ENCODE measurements at regions not wholly inside any gene's neighbourhood (a gene's known extent, or its start where the extent isn't known, plus 50 kb on each side); places are given as distances from the start of the nearest gene placed in this dataset.

DNA sequence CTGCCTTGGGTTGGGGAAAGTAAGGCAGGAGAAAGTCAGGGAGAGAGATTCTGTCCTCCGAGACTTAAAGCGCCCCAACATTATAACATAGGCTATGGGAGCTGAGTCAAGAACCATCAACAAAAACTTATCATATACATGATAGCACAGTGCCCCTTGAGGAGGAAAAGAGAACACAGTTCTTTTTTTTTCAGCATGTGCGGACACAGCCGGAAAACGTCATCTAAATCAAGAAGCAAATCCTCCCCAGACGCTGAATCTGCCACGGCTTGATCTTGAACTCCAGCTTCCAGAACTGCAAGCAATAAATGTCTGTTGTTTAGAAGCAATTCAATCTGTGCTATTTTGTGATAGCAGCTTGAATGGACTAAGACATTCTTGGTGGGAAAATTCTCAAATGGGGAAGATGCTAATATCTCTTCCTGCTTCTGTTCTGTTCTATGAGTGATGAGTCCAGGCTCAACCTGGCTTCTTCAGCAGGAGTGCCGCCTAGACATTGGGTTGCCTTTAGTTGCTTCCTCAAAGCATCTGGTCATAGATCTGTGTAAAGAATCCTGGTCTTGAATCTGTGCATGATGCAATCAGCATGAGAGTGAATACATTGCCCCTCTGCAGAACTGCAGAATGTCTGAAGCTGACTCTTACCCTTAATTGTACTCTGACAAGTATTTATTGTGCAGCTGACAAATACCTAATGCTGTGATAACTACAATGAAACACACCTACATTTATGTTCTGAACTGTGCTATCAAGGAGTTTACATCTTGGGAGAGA lies 549.8 kb upstream of the PRKX start:
- no peaks in the 10 kb centered on the region for H3K27me3 ChIP-seq
- 33 to 41% methylated on average over 8 of the region's 8 CpGs for WGBS, 2 donors
- no peak for ATAC-seq
- H3K4me1 ChIP-seq, result no peaks in the 10 kb centered on the region
- intact Hi-C loops (cut with DNase I), result no loop called here
- no peaks in the 10 kb centered on the region for H3K9me3 ChIP-seq
- TF ChIP-seq, protein P1, sequence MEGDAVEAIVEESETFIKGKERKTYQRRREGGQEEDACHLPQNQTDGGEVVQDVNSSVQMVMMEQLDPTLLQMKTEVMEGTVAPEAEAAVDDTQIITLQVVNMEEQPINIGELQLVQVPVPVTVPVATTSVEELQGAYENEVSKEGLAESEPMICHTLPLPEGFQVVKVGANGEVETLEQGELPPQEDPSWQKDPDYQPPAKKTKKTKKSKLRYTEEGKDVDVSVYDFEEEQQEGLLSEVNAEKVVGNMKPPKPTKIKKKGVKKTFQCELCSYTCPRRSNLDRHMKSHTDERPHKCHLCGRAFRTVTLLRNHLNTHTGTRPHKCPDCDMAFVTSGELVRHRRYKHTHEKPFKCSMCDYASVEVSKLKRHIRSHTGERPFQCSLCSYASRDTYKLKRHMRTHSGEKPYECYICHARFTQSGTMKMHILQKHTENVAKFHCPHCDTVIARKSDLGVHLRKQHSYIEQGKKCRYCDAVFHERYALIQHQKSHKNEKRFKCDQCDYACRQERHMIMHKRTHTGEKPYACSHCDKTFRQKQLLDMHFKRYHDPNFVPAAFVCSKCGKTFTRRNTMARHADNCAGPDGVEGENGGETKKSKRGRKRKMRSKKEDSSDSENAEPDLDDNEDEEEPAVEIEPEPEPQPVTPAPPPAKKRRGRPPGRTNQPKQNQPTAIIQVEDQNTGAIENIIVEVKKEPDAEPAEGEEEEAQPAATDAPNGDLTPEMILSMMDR (IDR thresholded peaks at IDR 0.05), result peak in 1 of 9 donors; percentile 9
- DNase-seq, result no peak
- H3K27ac ChIP-seq, result no peak overlapping the region
- no peaks in the 10 kb centered on the region for H3K36me3 ChIP-seq
- H3K4me3 ChIP-seq, result no peak overlapping the region

DNA sequence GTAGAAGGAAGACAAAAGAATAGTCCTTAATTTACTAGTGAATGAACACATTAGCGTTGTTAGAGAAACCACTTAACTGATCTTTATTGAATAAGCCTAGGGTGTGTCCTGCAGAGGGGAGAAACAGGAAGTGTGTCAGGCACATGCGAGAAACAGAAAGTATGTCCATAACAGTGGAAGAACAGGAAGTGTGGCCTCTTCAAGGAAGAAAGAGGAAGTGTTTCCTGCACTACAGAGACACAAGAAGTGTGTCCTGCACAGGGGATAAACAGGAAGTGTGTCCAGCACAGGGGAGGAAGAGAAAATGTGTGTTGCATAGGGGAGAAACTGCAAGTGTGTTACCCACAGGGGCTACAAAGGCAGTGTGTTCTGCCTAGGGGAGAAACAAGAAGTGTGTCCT lies 539.6 kb upstream of the PRKX start:
- Histone ChIP-seq H3K9me3 (peaks cover 0 to 26% (median 0%) of the 10 kb centered on the region in 11 donors), H3K4me1 (no peaks in the 10 kb centered on the region), H3K36me3 (no peaks in the 10 kb centered on the region), H3K27ac (no peak overlapping the region), H3K27me3 (no peaks in the 10 kb centered on the region), H3K4me3 (no peak overlapping the region)
- intact Hi-C loops (cut with DNase I), result no loop called here
- DNase-seq (no peak), ATAC-seq (no peak)
- 43 to 72% methylated on average over 2 of the region's 2 CpGs for WGBS, 2 donors
- TF ChIP-seq, protein P1 (IDR thresholded peaks at IDR 0.05), result no peak

DNA sequence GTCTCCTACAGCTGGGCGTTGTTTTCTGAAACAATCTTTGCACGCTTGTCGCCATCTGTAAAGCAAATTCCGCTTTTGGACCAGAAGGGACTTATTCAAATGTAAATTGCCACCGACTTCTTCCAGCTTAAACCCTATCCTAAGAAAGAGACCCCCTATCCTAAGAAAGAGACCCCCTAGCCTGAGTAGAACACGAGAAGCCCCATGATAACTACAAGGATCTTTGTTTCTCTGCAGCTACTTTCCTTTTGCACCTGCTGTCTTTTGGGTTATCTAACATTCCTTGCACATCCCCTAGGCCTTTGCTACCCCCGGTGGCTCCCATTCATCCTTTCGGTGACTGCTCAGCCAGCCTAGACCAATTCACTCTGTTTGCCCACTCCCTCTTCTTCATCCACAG lies 536.0 kb upstream of the PRKX start:
- no peak overlapping the region for H3K4me3 ChIP-seq
- intact Hi-C loops (cut with DNase I), result no loop called here
- TF ChIP-seq, protein P1 (IDR thresholded peaks at IDR 0.05), result no peak
- no peaks in the 10 kb centered on the region for H3K4me1 ChIP-seq
- no peak for DNase-seq
- no peaks in the 10 kb centered on the region for H3K36me3 ChIP-seq
- ATAC-seq, result no peak
- no peaks in the 10 kb centered on the region for H3K27me3 ChIP-seq
- WGBS, 2 donors, result 54 to 81% methylated on average over 8 of the region's 8 CpGs
- H3K9me3 ChIP-seq, result peaks cover 0 to 36% (median 0%) of the 10 kb centered on the region in 11 donors
- no peak overlapping the region for H3K27ac ChIP-seq

DNA sequence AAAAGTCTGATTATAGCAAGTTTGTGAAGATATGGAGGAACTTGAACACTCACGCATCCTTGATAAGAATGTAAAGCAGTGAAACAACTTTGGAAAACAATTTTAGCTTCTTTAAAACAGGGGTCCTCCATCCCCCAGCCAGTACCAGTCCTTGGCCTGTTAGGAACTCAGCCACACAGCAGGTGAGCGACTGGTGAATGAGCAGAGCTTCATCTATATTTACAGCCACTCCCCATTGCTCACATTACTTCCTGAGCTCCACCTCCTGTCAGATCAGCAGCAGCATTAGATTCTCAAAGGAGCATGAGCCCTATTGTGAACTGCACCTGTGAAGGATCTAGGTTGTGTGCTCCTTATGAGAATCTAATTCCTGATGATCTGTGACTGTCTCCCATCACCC lies 530.3 kb upstream of the PRKX start:
- intact Hi-C loops (cut with DNase I), result no loop called here
- TF ChIP-seq, protein P1 (IDR thresholded peaks at IDR 0.05), result no peak
- peaks cover 0 to 52% (median 0%) of the 10 kb centered on the region in 11 donors for H3K9me3 ChIP-seq
- DNase-seq (no peak), ATAC-seq (no peak)
- no peaks in the 10 kb centered on the region for H3K27me3 ChIP-seq
- no peak overlapping the region for H3K4me3 ChIP-seq
- 18 to 92% methylated on average over 2 of the region's 2 CpGs for WGBS, 2 donors
- no peaks in the 10 kb centered on the region for H3K36me3 ChIP-seq
- peaks cover 0 to 5% (median 0%) of the 10 kb centered on the region in 9 donors for H3K4me1 ChIP-seq
- H3K27ac ChIP-seq, result no peak overlapping the region
